Activated naive CD4-positive, alpha-beta T cell treated with anti-CD3 and anti-CD28 coated beads, Interleukin-2, amount 10 ng/mL, durations not matched to agents 7 days and 5 days (primary cell): ENCODE measurements at regions not wholly inside any gene's neighbourhood (a gene's known extent, or its start where the extent isn't known, plus 50 kb on each side); places are given as distances from the start of the nearest gene placed in this dataset.

Experiments used
- CTCF ChIA-PET: fragments of 350-600 bp; sonication (Branson Sonifier 250); formaldehyde crosslinking; loops from one replicate; lab custom pipeline; 2021; ENCODE audit warnings: antibody characterized with exemption; lab: Charles Lee
- DNase-seq: peaks from one replicate; pipeline ENCODE4 v3.0.0-alpha.2; 2020
- H3K27ac Mint-ChIP-seq: one replicate; pipeline ENCODE4 v1.8.0; 2021; ENCODE audit warnings: mild to moderate bottlenecking, moderate library complexity, mixed read lengths
- H3K27me3 Mint-ChIP-seq: one replicate; pipeline ENCODE4 v1.8.0; 2021; ENCODE audit warnings: mild to moderate bottlenecking, mixed read lengths
- H3K36me3 Mint-ChIP-seq: one replicate; pipeline ENCODE4 v1.8.0; 2021; ENCODE audit warnings: mixed read lengths
- H3K4me1 Mint-ChIP-seq: one replicate; pipeline ENCODE4 v1.8.0; 2021; ENCODE audit warnings: mixed read lengths
- H3K4me3 Mint-ChIP-seq: one replicate; pipeline ENCODE4 v1.8.0; 2021; ENCODE audit warnings: mild to moderate bottlenecking, moderate library complexity, mixed read lengths
- H3K9me3 Mint-ChIP-seq: one replicate; pipeline ENCODE4 v1.8.0; 2021; ENCODE audit warnings: mixed read lengths

DNA sequence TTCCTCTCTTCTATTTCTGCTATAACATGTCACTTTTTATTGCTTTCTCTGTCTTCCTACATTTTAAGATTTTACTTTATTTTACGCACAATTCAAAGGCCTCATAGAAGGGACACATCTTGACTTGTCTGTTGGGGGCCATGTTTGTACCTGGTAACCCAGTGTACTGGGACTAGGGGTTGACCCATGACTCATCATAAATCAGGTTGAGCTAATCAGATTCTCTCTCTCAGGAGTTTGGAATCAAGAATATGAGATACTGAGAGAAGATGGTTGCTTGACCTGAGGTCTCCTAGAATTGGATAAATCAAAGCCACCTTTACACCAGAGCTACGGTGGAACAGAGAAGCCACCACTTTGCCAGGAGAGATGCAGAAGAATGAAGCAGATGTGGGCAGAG lies 153.0 kb downstream of the UXS1 start:
- no peak for DNase-seq
- Mint-ChIP-seq H3K4me1 (peaks cover 9% of the 10 kb centered on the region), H3K27me3 (peaks cover 18% of the 10 kb centered on the region), H3K27ac (no peak overlapping the region), H3K9me3 (no peaks in the 10 kb centered on the region), H3K4me3 (no peak overlapping the region), H3K36me3 (peaks cover 2% of the 10 kb centered on the region)
- CTCF ChIA-PET = interaction anchor here (0.8 kb wide), 1 partner anchor 522 kb away, joined by 3 read pairs; no protein-coding TSS in a partner anchor

DNA sequence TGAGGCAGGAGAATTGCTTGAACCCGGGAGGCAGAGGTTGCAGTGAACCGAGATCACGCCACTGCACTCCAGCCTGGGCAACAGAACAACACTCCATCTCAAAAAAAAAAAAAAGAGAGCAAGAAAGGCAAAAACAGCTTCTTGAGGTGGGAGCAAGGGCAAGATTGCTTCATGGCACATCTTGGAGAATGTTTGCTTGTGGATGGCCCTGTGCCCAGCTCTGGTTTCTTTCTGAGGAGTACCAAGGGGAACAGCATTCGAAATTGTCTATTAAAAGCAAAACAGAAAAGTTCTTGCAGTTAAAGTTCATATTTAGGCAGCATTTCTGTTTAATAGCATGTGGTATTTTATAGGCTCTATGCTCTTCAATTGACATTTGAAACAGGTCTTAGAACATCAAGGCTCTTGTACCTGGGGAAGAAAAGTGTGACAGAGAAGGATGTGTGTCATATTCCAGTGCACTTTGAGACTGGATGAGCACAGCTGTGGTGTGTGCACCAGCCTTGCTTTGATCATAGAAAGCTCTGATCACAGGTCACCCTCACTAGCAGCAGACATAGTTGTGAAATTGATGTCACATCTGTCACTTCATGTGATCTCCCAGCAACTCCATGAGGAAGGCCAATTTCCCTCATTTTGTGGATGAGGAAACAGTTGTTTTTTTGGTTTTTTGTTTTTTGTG lies 154.3 kb downstream of the UXS1 start:
- no peak for DNase-seq
- no peak overlapping the region for H3K4me3 Mint-ChIP-seq
- H3K27ac Mint-ChIP-seq = no peak overlapping the region
- CTCF ChIA-PET = no interaction called here
- H3K27me3 Mint-ChIP-seq = peaks cover 18% of the 10 kb centered on the region
- H3K4me1 Mint-ChIP-seq = peaks cover 9% of the 10 kb centered on the region
- peaks cover 2% of the 10 kb centered on the region for H3K36me3 Mint-ChIP-seq
- H3K9me3 Mint-ChIP-seq = no peaks in the 10 kb centered on the region

DNA sequence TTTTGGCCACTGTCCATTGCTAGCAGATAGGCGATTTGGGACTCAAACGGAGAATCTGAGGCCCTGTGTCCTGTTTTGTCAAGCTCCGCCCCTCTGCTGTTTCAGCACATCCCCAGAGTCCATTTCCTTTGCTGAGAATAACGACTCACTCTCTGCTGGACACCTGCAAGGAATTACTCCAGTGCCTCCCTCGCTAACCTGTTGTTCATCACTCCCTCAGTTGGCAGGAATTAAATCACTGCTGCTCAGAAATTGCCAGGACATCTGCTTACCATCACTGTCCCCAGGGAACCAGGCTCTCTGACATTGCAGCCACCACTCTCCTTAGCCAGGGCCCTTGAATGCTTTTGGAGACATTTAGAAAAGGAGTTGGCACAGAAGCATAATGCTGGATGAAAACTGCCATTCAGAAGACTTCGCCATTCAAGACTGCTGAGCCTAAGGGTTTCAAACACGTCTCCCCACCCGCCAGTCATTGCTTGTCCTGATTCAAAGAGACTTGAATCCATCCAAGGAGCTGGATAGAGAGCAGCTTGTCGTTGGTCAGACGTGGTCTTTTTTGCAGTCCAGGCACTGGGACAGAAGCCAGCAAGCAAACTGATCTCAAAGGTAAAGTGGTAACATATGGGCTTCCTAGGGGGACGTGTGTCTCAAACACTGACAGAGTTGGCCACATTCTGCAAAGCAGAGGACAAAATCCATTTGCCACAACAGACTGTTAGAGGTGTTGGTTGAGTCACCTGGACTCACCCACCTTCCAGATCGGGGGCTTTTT lies 155.3 kb downstream of the UXS1 start:
- Mint-ChIP-seq H3K36me3 (peaks cover 2% of the 10 kb centered on the region), H3K4me3 (no peak overlapping the region), H3K9me3 (no peaks in the 10 kb centered on the region), H3K4me1 (peaks cover 9% of the 10 kb centered on the region), H3K27me3 (peaks cover 18% of the 10 kb centered on the region), H3K27ac (no peak overlapping the region)
- no peak for DNase-seq
- CTCF ChIA-PET = no interaction called here

DNA sequence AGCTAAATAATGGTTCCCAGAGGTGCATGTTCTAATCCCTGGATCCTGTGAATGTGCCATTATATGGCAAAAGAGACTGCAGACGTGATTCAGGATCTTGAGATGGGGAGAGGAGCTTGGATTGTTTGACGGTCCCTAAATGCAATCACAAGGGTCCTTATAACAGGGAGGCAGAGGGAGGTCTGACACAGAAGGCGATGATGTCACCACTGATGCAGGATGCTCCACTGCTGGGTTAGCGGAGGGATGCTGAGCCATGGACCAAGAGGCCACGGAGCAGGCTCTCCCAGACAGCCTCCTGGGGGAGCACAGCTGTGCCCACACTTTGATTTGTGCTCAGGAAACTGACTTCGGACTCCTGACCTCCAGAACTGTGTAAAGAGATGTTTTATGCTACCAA lies 156.2 kb downstream of the UXS1 start:
- Mint-ChIP-seq H3K9me3 (peaks cover under 1% of the 10 kb centered on the region), H3K36me3 (peaks cover 2% of the 10 kb centered on the region), H3K4me3 (no peak overlapping the region), H3K27ac (no peak overlapping the region), H3K4me1 (peaks cover 9% of the 10 kb centered on the region), H3K27me3 (peaks cover 18% of the 10 kb centered on the region)
- DNase-seq = no peak
- CTCF ChIA-PET = no interaction called here

DNA sequence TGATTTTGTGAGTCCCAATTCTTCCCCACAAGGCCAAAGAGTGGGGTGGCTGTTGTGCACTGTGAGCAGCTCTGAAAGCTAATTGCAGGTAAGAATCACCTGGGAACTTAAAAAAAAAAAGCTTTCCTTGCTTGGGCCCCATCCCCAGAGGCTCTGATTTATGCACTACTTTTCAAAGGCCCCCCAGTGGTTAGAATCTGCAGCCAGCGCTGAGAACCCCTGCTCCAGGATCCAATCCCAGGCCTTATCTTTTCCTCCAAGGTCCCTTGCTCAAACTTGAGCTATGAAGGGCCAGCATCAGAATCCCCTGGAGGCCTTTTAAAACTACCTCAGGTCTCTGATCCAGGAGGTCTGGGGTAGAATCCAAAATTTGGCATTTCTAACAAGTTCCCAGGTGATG lies 156.8 kb downstream of the UXS1 start:
- CTCF ChIA-PET = no interaction called here
- peaks cover 2% of the 10 kb centered on the region for H3K36me3 Mint-ChIP-seq
- H3K27ac Mint-ChIP-seq = no peak overlapping the region
- peaks cover 2% of the 10 kb centered on the region for H3K9me3 Mint-ChIP-seq
- H3K4me3 Mint-ChIP-seq = no peak overlapping the region
- H3K4me1 Mint-ChIP-seq = peaks cover 9% of the 10 kb centered on the region
- H3K27me3 Mint-ChIP-seq = peaks cover 18% of the 10 kb centered on the region
- DNase-seq = no peak

DNA sequence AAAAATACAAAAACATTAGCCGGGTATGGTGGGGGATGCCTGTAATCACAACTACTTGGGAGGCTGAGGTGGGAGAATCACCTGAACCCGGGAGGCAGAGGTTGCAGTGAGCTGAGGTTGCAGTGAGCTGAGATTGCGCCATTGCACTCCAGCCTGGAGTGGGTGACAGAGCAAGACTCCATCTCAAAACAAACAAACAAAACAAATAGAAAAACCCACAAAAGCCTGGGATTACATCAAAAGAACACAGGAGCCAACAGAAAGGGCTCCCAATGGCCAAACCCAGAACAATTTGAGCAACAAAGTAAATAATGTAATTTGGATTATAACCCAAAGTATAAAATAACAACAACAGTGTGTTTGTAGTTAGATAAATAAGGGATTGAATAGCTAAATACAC lies 159.8 kb downstream of the UXS1 start:
- no peak overlapping the region for H3K27ac Mint-ChIP-seq
- CTCF ChIA-PET = no interaction called here
- H3K4me3 Mint-ChIP-seq = no peak overlapping the region
- DNase-seq = no peak
- H3K9me3 Mint-ChIP-seq = peaks cover 2% of the 10 kb centered on the region
- H3K4me1 Mint-ChIP-seq = peaks cover 7% of the 10 kb centered on the region
- H3K36me3 Mint-ChIP-seq = peaks cover 2% of the 10 kb centered on the region
- peaks cover 9% of the 10 kb centered on the region for H3K27me3 Mint-ChIP-seq

DNA sequence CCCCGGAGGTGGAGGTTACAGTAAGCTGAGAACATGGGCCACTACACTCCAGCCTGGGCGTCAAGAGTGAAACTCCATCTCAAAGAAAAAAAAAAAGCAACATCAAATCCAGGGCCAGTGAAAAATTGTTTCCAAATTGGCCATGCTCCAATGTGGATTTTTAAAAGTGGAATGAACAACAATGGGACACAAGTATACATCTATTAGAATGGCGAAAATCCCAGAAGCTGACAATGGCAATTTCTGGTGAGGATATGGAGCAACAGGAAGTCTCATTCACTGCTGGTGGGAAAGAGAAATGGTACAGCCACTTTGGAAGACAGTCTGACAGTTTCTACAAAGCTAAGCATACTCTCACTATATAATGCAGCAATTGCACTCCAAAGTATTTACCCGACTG lies 161.4 kb downstream of the UXS1 start:
- H3K9me3 Mint-ChIP-seq = peaks cover 4% of the 10 kb centered on the region
- peaks cover 11% of the 10 kb centered on the region for H3K4me1 Mint-ChIP-seq
- H3K27ac Mint-ChIP-seq = no peak overlapping the region
- no peaks in the 10 kb centered on the region for H3K36me3 Mint-ChIP-seq
- H3K4me3 Mint-ChIP-seq = no peak overlapping the region
- CTCF ChIA-PET = no interaction called here
- no peak for DNase-seq
- no peaks in the 10 kb centered on the region for H3K27me3 Mint-ChIP-seq

DNA sequence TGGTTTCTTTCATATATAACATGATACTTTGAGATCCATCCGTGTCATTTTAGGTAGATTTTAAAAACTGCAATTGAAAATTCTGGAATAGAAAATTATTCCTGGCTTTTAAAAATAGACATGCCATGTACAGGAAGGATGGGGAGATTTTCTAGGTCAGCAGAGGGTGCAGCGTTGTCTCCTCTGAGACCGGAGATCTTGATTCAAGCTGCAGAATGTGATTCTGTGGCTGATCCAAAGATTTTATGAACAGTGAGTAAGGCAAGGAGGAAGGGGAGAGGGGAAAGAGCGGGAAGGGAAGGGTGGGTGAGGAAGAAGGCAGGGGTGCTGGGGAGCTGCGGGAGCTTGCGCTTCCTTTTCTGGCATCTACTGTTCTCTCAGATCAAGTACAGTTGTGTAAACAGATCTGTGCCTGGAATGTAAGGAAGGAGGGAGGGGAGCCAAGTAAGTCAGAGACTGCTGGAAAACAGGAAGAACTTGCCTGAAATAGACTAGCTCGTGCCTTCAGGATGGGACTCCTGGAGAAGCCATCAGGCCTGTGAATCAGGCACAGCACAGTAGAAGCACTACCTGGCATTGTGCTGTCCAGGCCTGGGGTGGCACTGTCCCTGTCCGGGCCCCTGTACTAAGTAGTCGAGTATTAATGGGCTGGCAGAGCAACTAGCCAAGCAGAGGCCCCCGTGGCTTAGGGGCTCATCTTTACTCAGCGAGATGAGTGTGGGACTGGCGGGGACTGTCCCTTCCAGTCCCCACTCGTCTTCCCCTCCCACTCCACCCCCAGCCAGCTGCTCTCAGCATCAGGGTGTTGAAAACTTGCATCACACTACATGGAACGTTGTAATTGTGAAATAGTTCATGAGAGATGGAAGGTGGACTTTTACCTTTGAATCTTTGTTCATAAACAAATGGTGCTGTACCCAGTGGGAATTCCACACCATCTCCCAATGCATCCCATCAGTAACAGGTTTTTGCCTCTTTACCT lies 163.5 kb downstream of the UXS1 start:
- Mint-ChIP-seq H3K27me3 (peaks cover 5% of the 10 kb centered on the region), H3K4me3 (no peak overlapping the region), H3K27ac (no peak overlapping the region), H3K36me3 (peaks cover 2% of the 10 kb centered on the region), H3K9me3 (peaks cover 11% of the 10 kb centered on the region), H3K4me1 (peaks cover 27% of the 10 kb centered on the region)
- CTCF ChIA-PET = interaction anchor here (0.9 kb wide), 1 partner anchor 454 kb away, joined by 3 read pairs; no protein-coding TSS in a partner anchor
- no peak for DNase-seq

DNA sequence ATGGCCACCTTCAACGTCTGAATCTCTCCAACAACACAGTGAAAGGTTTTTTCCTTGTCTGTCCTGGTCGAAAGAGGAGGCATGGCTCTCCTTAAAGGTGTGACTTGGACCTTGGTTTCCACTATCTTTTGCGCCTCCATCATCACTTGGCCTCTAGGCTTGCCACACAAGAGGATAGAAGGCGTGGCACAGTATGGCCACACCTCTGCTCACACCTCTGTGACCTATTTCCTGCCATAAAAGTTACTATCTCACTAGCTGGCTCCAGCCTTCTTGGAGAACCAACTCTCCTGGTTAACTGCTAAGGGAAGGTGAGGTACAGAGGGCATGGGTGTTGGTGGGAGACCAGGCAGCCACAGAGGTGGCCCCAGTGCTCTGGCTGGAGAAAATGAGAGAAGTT lies 165.9 kb downstream of the UXS1 start:
- Mint-ChIP-seq H3K36me3 (peaks cover 2% of the 10 kb centered on the region), H3K4me1 (peaks cover 30% of the 10 kb centered on the region), H3K9me3 (peaks cover 11% of the 10 kb centered on the region), H3K4me3 (no peak overlapping the region), H3K27me3 (peaks cover 19% of the 10 kb centered on the region), H3K27ac (peak overlapping the region; percentile 38)
- DNase-seq = no peak
- CTCF ChIA-PET = no interaction called here

DNA sequence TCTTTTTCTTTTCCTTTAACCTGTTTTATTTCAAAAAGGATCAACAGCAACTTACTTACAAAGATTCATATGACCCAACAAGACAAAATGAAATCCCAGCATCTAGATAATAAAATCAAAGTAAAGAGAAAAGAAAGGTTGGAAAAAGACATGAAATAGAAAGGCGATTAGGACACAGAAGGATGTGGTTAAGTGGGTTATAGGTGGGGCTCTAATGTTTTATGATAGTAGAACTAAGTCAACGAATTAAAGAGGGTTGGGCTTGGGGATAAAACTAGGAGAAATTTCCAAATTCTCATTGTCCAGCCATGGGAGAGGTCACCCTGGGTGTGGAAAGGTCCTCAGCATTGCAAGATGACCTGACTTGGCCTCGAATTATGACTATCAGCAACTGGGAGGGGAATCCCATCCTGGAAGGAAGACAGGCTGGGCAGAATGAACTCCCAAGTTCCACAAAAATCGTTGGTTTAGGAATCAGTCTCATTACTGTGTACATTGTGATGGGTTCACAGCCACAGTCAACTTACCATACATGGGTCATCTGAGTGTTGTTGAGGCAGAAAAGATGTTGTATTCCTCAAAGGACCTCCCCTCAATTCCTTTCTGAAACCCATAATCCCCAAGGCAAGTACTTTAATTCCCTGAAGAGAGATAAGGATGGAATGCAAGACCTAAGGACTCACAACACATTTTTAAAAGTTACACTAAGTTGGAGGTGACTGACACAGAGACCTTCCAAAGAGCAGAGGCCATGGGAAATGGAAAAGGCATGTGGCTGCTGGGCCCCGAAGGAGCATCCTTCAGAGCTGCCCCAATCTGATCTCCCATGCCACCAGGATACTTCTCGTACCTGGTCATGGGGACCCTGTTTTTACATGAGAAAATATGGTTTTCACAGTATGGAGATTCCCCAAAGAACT lies 167.6 kb downstream of the UXS1 start:
- Mint-ChIP-seq H3K4me1 (peaks cover 30% of the 10 kb centered on the region), H3K27ac (no peak overlapping the region), H3K36me3 (peaks cover 2% of the 10 kb centered on the region), H3K9me3 (peaks cover 9% of the 10 kb centered on the region), H3K27me3 (peaks cover 19% of the 10 kb centered on the region), H3K4me3 (no peak overlapping the region)
- DNase-seq = no peak
- CTCF ChIA-PET = no interaction called here

DNA sequence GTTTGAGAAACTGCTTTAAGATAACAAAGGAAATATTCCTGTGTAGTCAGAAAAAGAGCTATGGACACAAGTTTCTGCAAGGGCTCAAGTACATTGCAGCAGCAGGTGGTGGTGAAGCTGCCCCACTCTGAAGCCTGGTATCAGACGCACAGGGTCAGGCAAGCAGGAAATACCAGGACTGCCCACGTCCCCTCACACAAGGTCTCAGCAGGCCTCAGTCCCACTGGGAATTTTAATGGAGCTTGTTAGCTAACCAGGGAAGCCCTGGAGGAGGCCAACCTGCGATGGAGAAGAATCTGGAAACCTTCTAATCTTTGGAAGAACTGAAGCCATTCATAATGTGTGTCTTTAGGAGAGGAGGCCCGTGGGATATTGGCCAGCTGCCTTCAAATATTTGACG lies 168.3 kb downstream of the UXS1 start:
- Mint-ChIP-seq H3K36me3 (peaks cover 2% of the 10 kb centered on the region), H3K27me3 (peaks cover 19% of the 10 kb centered on the region), H3K4me3 (no peak overlapping the region), H3K27ac (no peak overlapping the region), H3K4me1 (peaks cover 30% of the 10 kb centered on the region), H3K9me3 (peaks cover 9% of the 10 kb centered on the region)
- CTCF ChIA-PET = no interaction called here
- no peak for DNase-seq

DNA sequence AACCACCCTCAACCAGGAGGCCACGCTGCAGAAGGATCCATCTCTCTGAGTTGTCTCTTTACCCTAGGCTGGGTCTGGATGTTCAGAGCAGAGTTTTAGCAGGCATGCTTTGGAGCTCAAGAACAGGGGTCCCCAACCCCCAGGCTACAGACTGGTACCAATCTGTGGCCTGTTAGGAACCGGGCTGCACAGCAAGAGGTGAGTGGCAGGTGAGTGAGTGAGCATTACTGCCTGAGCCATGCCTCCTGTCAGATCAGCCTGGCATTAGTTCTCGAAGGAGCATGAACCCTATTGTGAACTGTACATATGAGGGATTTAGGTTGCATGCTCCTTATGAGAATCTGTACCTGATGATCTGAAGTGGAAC lies 172.5 kb downstream of the UXS1 start:
- Mint-ChIP-seq H3K4me3 (no peak overlapping the region), H3K36me3 (peaks cover 3% of the 10 kb centered on the region), H3K9me3 (peaks cover under 1% of the 10 kb centered on the region), H3K27me3 (peaks cover 23% of the 10 kb centered on the region), H3K4me1 (peaks cover 21% of the 10 kb centered on the region), H3K27ac (no peak overlapping the region)
- CTCF ChIA-PET = no interaction called here
- no peak for DNase-seq

DNA sequence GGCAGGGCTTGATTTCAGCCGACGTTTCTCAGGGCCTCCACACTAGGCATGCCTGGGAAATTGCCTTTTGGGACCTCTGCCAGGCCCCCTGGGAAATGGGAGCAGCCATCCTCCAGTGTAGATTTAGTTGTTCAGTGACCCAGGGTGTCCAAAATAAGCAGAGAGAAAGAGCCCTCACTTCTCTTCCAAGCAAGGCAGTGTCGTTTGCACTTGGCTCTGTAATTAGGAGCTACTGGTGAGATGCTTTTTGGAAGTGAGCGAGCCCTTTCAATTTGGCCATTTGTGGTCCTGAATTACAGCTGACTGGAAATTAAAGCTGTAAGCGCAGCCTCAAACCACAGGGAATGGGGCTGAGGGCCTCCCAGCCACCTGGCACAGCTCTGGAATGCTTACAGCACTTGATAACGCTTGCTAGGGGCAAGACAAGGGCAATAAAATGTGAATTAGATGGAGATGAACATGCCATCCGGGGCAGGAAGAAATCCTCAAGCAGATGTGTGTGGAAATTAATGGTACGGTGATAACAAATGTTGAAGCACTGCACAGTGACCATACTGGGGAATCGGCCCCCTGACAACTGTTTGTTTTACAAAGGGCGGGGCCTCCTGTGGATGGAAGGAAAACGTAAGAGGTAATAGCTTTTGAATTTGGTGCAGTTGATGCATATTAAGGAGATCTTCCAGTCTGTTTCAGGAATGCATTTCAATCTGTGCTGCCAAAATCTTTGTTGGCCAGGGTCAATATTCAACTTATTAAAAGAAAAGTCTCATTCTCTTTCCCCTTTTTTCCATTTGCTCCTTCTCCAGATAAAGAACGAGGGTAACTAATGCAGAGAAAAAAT lies 173.1 kb downstream of the UXS1 start:
- no peak for DNase-seq
- CTCF ChIA-PET = no interaction called here
- Mint-ChIP-seq H3K4me1 (peaks cover 15% of the 10 kb centered on the region), H3K27me3 (peaks cover 23% of the 10 kb centered on the region), H3K27ac (no peak overlapping the region), H3K36me3 (peaks cover 3% of the 10 kb centered on the region), H3K9me3 (no peaks in the 10 kb centered on the region), H3K4me3 (no peak overlapping the region)
